Upper lobe of left lung (tissue), 4 donors: ENCODE measurements at regions not wholly inside any gene's neighbourhood (a gene's known extent, or its start where the extent isn't known, plus 50 kb on each side); places are given as distances from the start of the nearest gene placed in this dataset.

ENCODE experiments used
- EP300 ChIP-seq, 4 donors: sonication (generic); formaldehyde crosslinking; IDR thresholded peaks; one replicate each; pipeline ENCODE4 v1.5.1; 2017; ENCODE audit warnings: antibody characterized with exemption in 4 of 4, control low read depth in 2 of 4
- POLR2A ChIP-seq, 4 donors: fragments of 450-650 bp; IDR thresholded peaks; one replicate each; pipeline ENCODE4 v1.5.1; 2016 to 2017; ENCODE audit warnings: antibody characterized with exemption in 4 of 4, mild to moderate bottlenecking in 2 of 4
- POLR2AphosphoS5 ChIP-seq, 2 donors: sonication (generic); formaldehyde crosslinking; IDR thresholded peaks; one replicate each; pipeline ENCODE4 v1.5.1; 2017; ENCODE audit warnings: antibody characterized with exemption in 2 of 2
- TF ChIP-seq, protein P1 (sequence below), 6 experiments: fragments of 450-650 bp in 4 of 6; fragments of 200-600 bp in 2 of 6; sonication (generic) in 2 of 6; IDR thresholded peaks; one replicate each; pipeline ENCODE4 v1.5.1; 2016 to 2019; ENCODE audit warnings: antibody characterized with exemption in 6 of 6

DNA sequence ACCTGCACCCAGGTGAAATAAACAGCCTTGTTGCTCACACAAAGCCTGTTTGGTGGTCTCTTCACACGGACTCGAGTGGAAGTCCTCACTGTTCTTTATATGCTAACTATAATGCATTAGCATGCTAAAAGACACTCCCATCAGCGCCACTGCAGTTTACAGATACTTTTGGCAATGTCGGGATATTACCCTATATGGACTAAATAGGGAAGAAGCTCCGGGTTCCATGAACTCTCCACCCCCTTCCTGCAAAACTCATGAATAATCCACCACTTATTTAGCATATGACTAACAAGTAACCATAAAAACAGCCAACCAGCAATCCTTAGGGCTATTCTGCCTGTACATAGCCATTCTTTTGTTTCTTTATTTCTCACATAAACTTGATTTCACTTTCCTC, 426.2 kb upstream of the PTPRD start:
- TF ChIP-seq EP300 (IDR thresholded peaks at IDR 0.05) (no peak), POLR2A (IDR thresholded peaks at IDR 0.05) (no peak), POLR2AphosphoS5 (IDR thresholded peaks at IDR 0.05) (no peak)
- TF ChIP-seq, protein P1, sequence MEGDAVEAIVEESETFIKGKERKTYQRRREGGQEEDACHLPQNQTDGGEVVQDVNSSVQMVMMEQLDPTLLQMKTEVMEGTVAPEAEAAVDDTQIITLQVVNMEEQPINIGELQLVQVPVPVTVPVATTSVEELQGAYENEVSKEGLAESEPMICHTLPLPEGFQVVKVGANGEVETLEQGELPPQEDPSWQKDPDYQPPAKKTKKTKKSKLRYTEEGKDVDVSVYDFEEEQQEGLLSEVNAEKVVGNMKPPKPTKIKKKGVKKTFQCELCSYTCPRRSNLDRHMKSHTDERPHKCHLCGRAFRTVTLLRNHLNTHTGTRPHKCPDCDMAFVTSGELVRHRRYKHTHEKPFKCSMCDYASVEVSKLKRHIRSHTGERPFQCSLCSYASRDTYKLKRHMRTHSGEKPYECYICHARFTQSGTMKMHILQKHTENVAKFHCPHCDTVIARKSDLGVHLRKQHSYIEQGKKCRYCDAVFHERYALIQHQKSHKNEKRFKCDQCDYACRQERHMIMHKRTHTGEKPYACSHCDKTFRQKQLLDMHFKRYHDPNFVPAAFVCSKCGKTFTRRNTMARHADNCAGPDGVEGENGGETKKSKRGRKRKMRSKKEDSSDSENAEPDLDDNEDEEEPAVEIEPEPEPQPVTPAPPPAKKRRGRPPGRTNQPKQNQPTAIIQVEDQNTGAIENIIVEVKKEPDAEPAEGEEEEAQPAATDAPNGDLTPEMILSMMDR (IDR thresholded peaks at IDR 0.05) = no peak
